ENCODE measurements at regions not wholly inside any gene's neighbourhood (a gene's known extent, or its start where the extent isn't known, plus 50 kb on each side); places are given as distances from the start of the nearest gene placed in this dataset.

DNA sequence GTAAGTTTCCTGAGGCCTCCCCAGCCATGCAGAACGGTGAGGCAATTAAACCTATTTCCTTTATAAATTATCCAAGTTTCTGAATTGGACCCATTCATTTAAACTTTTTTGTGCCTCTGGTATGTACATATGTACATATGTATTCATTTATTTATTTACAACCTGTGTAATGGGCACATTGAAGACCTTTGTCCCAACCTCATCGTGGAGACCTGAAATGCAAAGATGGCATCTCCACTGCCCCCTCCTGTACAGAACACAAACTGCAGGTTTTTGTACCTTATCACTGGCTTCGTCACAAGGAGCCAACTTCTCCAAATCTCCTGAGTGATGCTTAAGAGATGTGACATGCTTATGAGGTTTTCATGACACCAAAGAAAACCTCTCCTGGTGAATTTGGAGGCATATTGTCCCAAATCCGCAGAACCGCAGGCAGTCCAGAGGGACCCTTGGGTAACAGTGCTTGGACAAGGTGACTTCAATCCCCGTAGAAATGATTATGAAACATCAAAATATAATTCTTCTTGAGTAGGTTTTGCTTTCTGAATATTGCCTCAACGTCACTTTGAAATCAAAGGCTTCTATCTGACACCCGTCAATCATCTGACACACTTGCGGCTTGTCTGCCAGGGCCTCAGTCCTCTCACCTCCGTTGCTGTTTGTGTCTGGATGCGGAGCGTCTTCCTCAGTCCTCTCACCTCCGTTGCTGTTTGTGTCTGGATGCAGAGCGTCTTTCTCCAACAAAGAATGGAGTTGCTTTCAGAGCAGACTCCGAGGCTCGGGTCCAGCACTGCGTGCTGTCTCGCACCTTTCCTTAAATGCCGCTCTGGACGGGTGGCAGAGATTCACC lies 135.0 kb upstream of the IRX4 start:
- ATAC-seq (no peak), DNase-seq (ENCODE audit: low spot score in 2 of 2) (no peak)
- no peak overlapping the region for H3K27ac Mint-ChIP-seq
- H3K9me3 Mint-ChIP-seq = no peaks in the 10 kb centered on the region
- H3K4me1 Mint-ChIP-seq = no peaks in the 10 kb centered on the region
- no peak overlapping the region for H3K4me3 Mint-ChIP-seq
- no peaks in the 10 kb centered on the region for H3K36me3 Mint-ChIP-seq

GRCh38 chr5:2015961-2016360 lies 133.2 kb upstream of the IRX4 start:
- Mint-ChIP-seq H3K27ac (no peak overlapping the region), H3K9me3 (no peaks in the 10 kb centered on the region), H3K4me3 (no peak overlapping the region), H3K4me1 (no peaks in the 10 kb centered on the region), H3K36me3 (no peaks in the 10 kb centered on the region)
- no peak for DNase-seq (ENCODE audit: low spot score in 2 of 2)
- ATAC-seq = no peak

GRCh38 chr5:2015124-2015848 lies 132.6 kb upstream of the IRX4 start:
- H3K36me3 Mint-ChIP-seq = no peaks in the 10 kb centered on the region
- no peak for ATAC-seq

DNA sequence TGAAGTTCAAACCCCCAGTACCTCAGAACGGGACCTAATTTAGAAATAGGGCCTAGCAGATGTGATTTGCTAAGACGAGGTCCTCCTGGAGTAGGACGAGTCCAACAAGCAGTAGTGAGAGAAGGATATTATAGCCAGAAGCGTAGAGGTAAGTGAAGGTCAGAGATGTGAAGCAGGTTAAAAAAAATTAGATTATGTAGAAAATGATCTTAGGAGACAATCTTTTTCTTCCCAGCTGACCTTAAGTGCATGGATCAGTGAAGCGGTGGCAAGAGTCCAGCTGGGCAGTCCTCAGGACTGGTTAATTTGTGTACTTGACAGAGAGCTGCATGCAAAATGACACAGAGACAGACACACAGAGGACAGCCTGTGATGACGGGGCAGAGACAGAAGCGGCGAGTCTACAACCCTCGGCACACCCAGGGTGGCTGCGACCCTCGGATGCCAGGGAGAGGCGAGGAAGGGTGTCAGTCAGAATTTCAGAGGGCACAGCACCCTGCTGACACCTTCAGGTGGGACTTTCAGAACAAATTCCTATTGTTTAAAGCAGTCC lies 131.4 kb upstream of the IRX4 start:
- Mint-ChIP-seq H3K27ac (no peak overlapping the region), H3K4me3 (no peak overlapping the region), H3K4me1 (no peaks in the 10 kb centered on the region), H3K36me3 (no peaks in the 10 kb centered on the region), H3K9me3 (no peaks in the 10 kb centered on the region)
- ATAC-seq (no peak), DNase-seq (ENCODE audit: low spot score in 2 of 2) (no peak)

More at GRCh38 chr5:2015124-2015848, 132.6 kb upstream of the IRX4 start:
- no peak for DNase-seq (ENCODE audit: low spot score in 2 of 2)
- Mint-ChIP-seq H3K27ac (no peak overlapping the region), H3K4me1 (no peaks in the 10 kb centered on the region), H3K9me3 (no peaks in the 10 kb centered on the region), H3K4me3 (no peak overlapping the region)

GRCh38 chr5:2013301-2014057 lies 130.8 kb upstream of the IRX4 start:
- Mint-ChIP-seq H3K4me1 (no peaks in the 10 kb centered on the region), H3K36me3 (no peaks in the 10 kb centered on the region), H3K9me3 (no peaks in the 10 kb centered on the region), H3K27ac (no peak overlapping the region), H3K4me3 (no peak overlapping the region)
- ATAC-seq = no peak
- DNase-seq (ENCODE audit: low spot score in 2 of 2) = no peak

- Mint-ChIP-seq H3K4me3 (no peak overlapping the region), H3K27ac (no peak overlapping the region), H3K36me3 (no peaks in the 10 kb centered on the region), H3K9me3 (no peaks in the 10 kb centered on the region), H3K4me1 (no peaks in the 10 kb centered on the region)
- DNase-seq (ENCODE audit: low spot score in 2 of 2) (no peak), ATAC-seq (no peak)
These were observed 130.2 kb upstream of the IRX4 start for GRCh38 chr5:2012885-2013284.

DNA sequence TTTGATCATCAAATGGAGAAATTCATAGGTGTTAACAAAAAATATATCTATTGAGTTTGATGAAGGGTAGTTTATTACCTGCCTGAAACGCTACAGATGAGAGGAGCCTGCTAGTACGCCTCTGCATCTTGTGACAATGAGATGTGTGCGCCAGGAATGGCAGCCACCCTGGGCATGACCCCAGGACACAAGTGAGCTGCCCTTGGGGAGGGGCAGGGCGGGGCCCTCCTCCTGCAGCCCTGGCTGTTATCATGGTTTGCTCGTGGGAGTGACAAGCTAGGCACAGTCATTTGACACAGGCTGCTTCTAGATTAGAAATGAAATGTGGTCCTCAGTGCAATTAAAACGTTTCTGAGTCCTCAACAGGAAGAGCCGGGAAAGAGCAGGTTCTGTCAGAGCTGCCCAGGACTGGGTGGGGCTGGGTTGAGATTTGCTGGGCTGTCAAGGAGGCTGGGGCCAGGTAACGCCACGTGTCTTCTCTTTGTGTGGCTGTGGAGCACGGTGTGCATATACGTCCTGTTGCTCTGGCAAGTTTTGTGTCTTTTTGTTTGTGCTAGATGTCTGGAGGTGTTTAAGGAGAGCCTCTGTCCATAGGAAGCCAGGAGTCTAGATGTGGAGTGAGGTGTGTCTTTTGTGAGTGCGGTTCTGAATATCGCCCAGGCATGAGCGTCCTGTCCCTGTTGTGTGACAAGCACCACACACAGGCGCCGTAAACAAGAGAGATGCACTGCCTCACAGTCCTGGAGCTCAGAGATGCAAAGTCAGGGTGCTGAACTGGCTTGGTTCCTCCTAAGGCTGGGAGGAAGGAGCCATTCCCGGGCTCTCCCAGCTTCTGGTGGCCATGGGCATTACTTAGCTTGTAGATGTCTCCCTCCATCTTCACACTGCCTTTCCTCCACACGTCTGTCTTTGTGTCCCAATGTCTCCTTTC lies 129.0 kb upstream of the IRX4 start:
- no peaks in the 10 kb centered on the region for H3K9me3 Mint-ChIP-seq
- no peak overlapping the region for H3K4me3 Mint-ChIP-seq
- H3K4me1 Mint-ChIP-seq = no peaks in the 10 kb centered on the region
- H3K36me3 Mint-ChIP-seq = no peaks in the 10 kb centered on the region
- DNase-seq (ENCODE audit: low spot score in 2 of 2) = no peak
- no peak for ATAC-seq
- no peak overlapping the region for H3K27ac Mint-ChIP-seq

GRCh38 chr5:2010940-2011339 lies 128.2 kb upstream of the IRX4 start:
- ATAC-seq = no peak
- Mint-ChIP-seq H3K36me3 (no peaks in the 10 kb centered on the region), H3K27ac (no peak overlapping the region), H3K4me1 (no peaks in the 10 kb centered on the region), H3K9me3 (no peaks in the 10 kb centered on the region), H3K4me3 (no peak overlapping the region)
- no peak for DNase-seq (ENCODE audit: low spot score in 2 of 2)

DNA sequence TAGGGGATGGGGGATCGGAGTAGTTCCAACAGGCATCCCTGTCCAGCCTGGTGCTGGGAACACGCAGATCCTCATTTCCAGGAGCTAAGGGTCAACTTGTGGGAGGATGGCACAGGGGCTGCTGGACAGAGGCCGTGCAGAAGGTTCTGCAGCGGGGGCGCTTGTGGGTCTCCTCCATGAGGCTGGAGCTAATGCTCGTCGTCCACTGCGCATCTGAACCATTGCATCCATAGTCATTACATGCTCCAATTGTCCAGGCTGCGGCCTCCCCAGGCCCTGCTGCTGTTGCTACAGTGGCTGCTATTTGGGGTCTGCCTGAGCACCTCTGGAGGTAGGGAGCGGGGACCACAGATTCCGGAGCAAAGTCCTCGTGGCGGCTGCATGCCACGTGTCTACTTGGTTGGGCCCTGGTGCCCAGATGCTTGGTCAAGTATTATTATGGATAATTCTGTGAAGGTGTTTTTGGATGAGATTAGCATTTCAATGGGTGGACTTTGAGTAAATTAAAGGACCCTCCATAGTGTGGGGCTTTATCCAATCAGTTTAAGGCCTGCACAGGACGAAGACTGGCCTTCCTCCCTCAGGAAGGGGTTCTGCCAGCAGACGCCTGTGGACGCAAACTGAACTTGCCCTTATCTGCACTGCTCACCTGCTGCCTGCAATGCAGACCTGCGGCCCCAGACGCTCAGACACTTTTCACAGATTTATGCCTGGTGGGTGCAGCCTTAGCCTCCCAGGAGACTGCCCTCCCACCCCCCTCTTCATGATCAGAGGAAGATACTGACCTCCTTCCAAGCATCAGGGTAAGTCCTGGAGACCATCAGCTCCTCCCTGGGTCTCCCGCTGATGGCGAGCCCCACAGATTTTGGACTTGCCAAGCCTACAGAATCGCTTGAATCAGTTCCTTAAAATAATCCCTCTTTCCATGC lies 127.5 kb upstream of the IRX4 start:
- ATAC-seq (no peak), DNase-seq (ENCODE audit: low spot score in 2 of 2) (no peak)
- Mint-ChIP-seq H3K4me3 (no peak overlapping the region), H3K4me1 (no peaks in the 10 kb centered on the region), H3K36me3 (no peaks in the 10 kb centered on the region), H3K9me3 (no peaks in the 10 kb centered on the region), H3K27ac (no peak overlapping the region)

- H3K36me3 Mint-ChIP-seq = no peaks in the 10 kb centered on the region
- ATAC-seq (no peak), DNase-seq (ENCODE audit: low spot score in 2 of 2) (no peak)
- no peaks in the 10 kb centered on the region for H3K9me3 Mint-ChIP-seq
- no peak overlapping the region for H3K27ac Mint-ChIP-seq
- no peaks in the 10 kb centered on the region for H3K4me1 Mint-ChIP-seq
- H3K4me3 Mint-ChIP-seq = no peak overlapping the region
These were observed 126.3 kb upstream of the IRX4 start for GRCh38 chr5:2008851-2009629.

DNA sequence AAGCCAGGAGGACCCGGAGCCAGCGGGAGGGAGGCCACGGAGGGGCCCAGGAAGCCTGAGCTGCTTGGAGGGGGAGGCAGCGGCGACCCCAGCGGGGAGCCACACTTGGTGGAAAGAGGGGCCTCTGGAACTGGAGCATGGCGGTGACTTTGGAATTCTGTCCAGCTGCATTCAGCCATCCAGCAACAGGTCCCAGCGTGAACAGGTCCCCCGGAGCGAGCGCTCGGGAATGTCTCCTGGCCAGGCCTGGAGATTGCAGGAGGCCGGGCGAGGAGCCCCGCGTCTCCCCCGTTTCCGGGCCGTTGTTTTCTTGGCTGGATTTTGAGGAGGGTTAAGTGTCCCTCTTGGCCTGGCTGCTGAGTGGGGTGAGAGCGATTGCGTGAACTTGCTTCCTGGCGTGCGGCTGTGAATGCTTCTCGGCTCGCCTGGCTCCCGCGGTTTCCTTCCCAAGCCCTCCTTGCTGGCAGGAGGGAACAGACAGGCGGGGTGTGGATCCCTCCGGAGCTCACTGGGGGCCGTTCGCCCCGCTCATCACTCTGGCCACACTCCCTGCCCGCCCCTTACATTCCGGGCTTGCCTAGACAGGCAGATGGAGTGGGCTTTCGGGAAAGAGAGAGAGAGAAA lies 125.3 kb upstream of the IRX4 start:
- no peaks in the 10 kb centered on the region for H3K9me3 Mint-ChIP-seq
- no peak overlapping the region for H3K27ac Mint-ChIP-seq
- H3K4me3 Mint-ChIP-seq = no peak overlapping the region
- ATAC-seq = no peak
- no peaks in the 10 kb centered on the region for H3K4me1 Mint-ChIP-seq
- H3K36me3 Mint-ChIP-seq = no peaks in the 10 kb centered on the region
- no peak for DNase-seq (ENCODE audit: low spot score in 2 of 2)

DNA sequence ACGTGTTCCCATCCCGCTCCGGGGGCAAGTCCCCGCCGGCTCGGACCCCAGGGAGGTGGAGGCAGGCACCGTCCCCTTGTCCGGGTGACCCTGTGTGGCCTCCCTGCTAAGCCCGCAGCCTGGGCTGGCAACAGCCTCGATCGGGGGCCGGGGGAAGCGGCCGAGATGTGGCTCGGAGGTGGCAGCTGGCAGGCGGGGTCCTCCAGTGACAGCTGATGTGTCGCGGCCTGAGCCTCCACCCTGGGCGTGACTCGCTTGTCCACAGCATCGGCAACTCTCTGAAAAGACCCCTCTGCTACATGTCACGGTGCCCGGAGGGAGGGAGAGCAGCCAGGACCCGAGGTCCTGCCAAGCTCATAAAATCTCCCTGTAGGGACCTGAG lies 124.8 kb upstream of the IRX4 start:
- no peak overlapping the region for H3K4me3 Mint-ChIP-seq

GRCh38 chr5:2006971-2007291 lies 124.2 kb upstream of the IRX4 start:
- H3K4me1 Mint-ChIP-seq = no peaks in the 10 kb centered on the region
- H3K27ac Mint-ChIP-seq = no peak overlapping the region
- ATAC-seq = no peak
- H3K36me3 Mint-ChIP-seq = no peaks in the 10 kb centered on the region
- H3K4me3 Mint-ChIP-seq = no peak overlapping the region
- no peak for DNase-seq (ENCODE audit: low spot score in 2 of 2)
- H3K9me3 Mint-ChIP-seq = no peaks in the 10 kb centered on the region

More for the DNA sequence above, 124.8 kb upstream of the IRX4 start:
- no peak for DNase-seq (ENCODE audit: low spot score in 2 of 2)
- Mint-ChIP-seq H3K4me1 (no peaks in the 10 kb centered on the region), H3K27ac (no peak overlapping the region), H3K36me3 (no peaks in the 10 kb centered on the region), H3K9me3 (no peaks in the 10 kb centered on the region)
- ATAC-seq = no peak
